HG03520 (cell line): ENCODE measurements at regions not wholly inside any gene's neighbourhood (a gene's known extent, or its start where the extent isn't known, plus 50 kb on each side); places are given as distances from the start of the nearest gene placed in this dataset.

Experiments used
- ATAC-seq: cut with Tn5 transposase; IDR thresholded peaks from one replicate; pipeline ENCODE4 v1.9.1; 2021; ENCODE audit warnings: mild to moderate bottlenecking, moderate library complexity; ENCODE audit not compliant: unreplicated experiment

- ATAC-seq, result no peak
Observed at GRCh38 chr5:103433211-103433610, 129.4 kb downstream of the NUDT12 start.

- ATAC-seq, result peak; percentile 40
Observed at GRCh38 chr5:103428923-103429322, 133.7 kb downstream of the NUDT12 start.

- ATAC-seq, result no peak
Observed at GRCh38 chr5:103428411-103428871, 134.1 kb downstream of the NUDT12 start.

- ATAC-seq, result no peak
Observed at GRCh38 chr5:103427326-103427725, 135.3 kb downstream of the NUDT12 start.

DNA sequence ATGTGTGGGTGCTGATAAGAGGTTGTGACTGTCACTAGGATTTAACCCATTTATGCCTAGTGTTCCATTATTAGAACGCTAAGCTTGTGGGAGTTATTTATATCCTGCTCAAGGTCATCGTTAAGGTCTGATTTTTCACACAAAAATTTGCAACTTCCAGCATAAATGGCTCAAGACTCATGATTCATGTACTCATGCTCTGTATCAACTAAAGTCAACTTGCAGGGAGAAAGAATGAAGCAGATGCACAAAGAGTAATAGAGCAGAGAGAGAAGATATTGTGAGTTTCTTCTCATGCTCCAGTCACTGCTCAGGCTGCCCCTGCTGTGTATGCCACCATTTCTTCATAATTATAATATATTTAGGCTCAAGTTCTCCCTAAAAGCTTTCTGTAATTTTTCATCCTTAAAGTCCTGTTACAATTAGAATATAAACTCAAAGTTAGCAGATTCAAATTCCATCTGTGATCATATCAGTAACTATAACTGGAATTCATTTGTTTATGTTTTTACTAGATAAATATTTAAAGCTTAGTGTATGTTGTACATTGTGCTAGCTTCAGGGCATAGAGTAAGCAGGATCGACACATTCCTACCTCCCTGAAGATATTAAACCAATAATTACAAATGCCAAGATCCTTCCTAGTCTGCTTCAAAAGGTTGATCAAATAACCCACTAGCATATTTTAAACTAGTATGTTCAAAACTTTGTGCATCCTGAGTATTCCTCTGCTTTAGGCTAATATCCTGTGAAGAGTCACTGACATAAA lies 136.7 kb downstream of the NUDT12 start:
- no peak for ATAC-seq

GRCh38 chr5:103424453-103425205 lies 138.0 kb downstream of the NUDT12 start:
- peak; percentile 56 for ATAC-seq

- no peak for ATAC-seq
Observed at GRCh38 chr5:103424026-103424425, 138.6 kb downstream of the NUDT12 start.

GRCh38 chr5:103422756-103423155 lies 139.8 kb downstream of the NUDT12 start:
- ATAC-seq, result no peak

DNA sequence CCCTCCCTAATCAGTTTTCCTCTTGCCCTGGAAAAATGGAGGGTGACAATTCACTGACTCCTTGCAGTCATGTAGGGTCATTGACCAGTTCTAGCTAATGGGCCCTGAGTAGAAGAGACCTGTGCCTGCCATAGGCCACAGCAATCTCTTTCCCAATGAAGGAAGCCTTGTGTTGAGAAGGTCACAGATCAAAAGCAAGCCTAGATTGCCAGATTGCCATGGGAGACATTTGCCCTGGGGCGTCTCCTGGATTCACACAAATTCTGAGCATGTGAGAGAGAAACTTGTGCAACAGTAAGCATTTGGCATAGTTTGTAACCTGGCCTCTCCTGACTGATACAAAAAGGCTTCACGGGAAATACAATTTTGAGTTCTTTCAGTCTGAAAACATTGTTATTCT lies 148.0 kb downstream of the NUDT12 start:
- no peak for ATAC-seq

GRCh38 chr5:103411711-103412110 lies 150.9 kb downstream of the NUDT12 start:
- no peak for ATAC-seq

DNA sequence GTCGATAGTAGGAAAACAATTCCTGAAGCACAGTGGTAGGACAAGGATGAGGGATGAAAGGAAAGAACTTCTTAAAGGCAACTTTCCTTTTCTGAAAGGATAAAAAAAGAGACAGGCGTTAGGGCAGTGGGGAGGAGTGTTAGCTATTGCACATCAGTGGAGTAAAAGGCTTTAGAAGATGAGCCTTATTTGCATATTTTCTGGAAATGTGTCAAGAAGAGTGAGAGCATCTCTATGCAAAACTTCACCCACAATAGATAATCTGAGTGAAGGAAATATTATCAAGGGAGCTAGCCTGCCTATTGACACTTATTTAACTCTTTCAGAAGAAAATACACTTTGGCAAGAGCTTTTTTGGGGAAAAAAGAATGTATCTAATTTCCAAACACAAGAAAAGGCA lies 151.6 kb downstream of the MACIR start:
- ATAC-seq, result peak; percentile 98

- no peak for ATAC-seq
Observed at GRCh38 chr5:103409013-103409670, 150.6 kb downstream of the MACIR start.

GRCh38 chr5:103408408-103408807 lies 149.8 kb downstream of the MACIR start:
- no peak for ATAC-seq

DNA sequence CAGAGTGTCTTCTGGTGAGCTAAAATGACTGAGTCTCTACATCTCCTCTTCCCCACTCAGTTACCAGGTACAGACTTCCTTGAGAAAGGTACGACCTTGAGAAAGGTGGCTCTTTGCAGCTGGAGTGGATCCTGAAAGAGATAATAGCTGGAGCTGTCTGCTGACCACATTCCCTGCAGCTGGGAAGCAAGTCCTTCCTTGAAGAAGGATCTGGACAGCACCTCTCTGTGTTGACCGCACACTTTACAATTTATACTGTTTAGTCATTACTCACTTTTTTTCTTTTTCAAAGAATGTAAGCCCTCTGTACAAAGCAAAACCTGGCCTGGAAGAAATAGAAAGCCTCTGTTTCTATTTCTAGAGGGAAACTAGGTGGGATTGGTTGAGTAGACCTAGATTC lies 148.8 kb downstream of the MACIR start:
- ATAC-seq, result no peak

- ATAC-seq, result no peak
Observed at GRCh38 chr5:103404483-103404882, 145.9 kb downstream of the MACIR start.

GRCh38 chr5:103402851-103403250 lies 144.3 kb downstream of the MACIR start:
- ATAC-seq, result no peak

DNA sequence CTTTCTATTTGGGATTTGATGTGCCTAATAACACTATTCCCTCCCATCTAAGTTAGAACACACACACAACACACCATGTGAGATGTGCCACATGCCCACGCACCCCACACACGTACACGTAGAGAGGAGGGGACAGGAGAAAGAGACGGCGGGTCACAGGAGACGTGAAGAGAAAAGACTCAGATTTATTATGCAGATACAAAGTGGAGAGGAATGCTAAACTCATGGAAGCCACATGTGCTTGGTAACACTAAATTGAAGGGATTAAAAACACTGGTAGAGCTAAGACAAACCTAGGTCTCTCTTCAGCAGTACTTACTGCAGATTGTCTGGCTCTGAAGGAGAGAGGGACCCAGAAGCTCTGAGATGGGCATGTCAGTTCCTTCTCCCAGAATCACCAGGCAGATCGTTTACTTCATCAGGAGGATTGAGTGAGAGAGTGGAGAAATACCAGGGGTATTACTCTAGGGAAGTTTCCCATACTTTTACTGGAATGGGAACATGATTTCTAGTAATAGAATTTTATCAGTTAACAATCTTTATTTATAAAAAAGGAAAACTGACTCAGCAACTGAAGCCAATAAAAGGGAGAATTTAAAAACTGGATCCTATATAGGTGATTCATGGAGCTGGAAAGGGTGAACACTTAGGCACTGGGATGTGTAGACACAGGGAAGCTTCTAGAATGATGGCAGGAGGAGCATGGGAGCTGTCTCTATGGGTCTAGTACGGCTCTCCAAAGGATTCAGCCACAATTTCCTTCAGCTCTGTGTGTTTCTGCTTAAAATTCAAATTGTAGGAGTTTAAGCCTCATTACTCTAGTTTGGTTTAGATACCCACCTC lies 139.4 kb downstream of the MACIR start:
- no peak for ATAC-seq

DNA sequence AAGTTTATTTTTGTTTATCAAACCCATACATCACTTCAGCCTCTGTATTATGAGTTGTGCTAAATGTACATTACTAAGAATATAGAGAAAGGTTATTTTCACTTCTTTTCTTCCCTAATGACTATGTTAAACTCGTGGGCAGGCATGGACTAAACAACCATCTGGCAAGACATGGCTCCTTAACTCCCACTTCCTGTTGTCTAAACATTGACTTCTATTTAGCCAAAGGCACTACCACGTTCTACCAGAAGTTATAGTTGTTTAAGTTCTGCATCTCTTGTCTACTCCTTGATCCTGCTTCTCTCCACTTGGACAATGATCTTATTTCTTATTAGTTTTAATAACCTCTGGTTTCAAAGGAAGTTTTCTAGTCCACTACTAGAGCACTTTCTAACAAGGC lies 136.1 kb downstream of the MACIR start:
- no peak for ATAC-seq

GRCh38 chr5:103393101-103393754 lies 134.7 kb downstream of the MACIR start:
- no peak for ATAC-seq

GRCh38 chr5:103391659-103392058 lies 133.1 kb downstream of the MACIR start:
- no peak for ATAC-seq
